SK-N-SH (cell line): ENCODE measurements at regions not wholly inside any gene's neighbourhood (a gene's known extent, or its start where the extent isn't known, plus 50 kb on each side); places are given as distances from the start of the nearest gene placed in this dataset.

ENCODE experiments used
- CTCF ChIP-seq: fragments of 200-600 bp; sonication (generic); IDR thresholded peaks from 2 replicates; pipeline ENCODE4 v1.6.1; 2017; ENCODE audit warnings: antibody characterized with exemption, mild to moderate bottlenecking, moderate library complexity
- FOXJ3 ChIP-seq: sonication (generic); formaldehyde crosslinking; IDR thresholded peaks from 2 replicates; pipeline ENCODE4 v1.5.1; 2020; ENCODE audit warnings: mild to moderate bottlenecking, missing genetic modification reagents
- MAX ChIP-seq: IDR thresholded peaks from 2 replicates; pipeline ENCODE4 v1.4.0; 2012; ENCODE audit warnings: low read depth
- MEF2A ChIP-seq: IDR thresholded peaks from 2 replicates; pipeline ENCODE4 v1.4.0; 2012; ENCODE audit warnings: low read depth, borderline replicate concordance
- RFX5 ChIP-seq: IDR thresholded peaks from 2 replicates; pipeline ENCODE4 v1.6.1; 2012; ENCODE audit warnings: mild to moderate bottlenecking, improper control_type of control experiment, low read length
- TAF1 ChIP-seq: IDR thresholded peaks from 2 replicates; pipeline ENCODE4 v1.6.1; 2012; ENCODE audit warnings: low read depth, mild to moderate bottlenecking, low read length, moderate library complexity, borderline replicate concordance
- TF ChIP-seq, protein P1 (sequence below): IDR thresholded peaks from 2 replicates; pipeline ENCODE4; 2012
- TF ChIP-seq, protein P2 (sequence below): IDR thresholded peaks from 2 replicates; pipeline ENCODE4 v1.6.1; 2012; ENCODE audit warnings: mild to moderate bottlenecking, low read depth, low read length, moderate library complexity
- TF ChIP-seq, protein P3 (sequence below): fragments of 150-350 bp; IDR thresholded peaks from 2 replicates; pipeline ENCODE4 v1.6.1; 2017; ENCODE audit warnings: antibody characterized with exemption, low read length, low read depth, borderline replicate concordance

- TF ChIP-seq CTCF (no peak), MEF2A (no peak), FOXJ3 (no peak), RFX5 (no peak), TAF1 (no peak), MAX (no peak)
- TF ChIP-seq, protein P1, sequence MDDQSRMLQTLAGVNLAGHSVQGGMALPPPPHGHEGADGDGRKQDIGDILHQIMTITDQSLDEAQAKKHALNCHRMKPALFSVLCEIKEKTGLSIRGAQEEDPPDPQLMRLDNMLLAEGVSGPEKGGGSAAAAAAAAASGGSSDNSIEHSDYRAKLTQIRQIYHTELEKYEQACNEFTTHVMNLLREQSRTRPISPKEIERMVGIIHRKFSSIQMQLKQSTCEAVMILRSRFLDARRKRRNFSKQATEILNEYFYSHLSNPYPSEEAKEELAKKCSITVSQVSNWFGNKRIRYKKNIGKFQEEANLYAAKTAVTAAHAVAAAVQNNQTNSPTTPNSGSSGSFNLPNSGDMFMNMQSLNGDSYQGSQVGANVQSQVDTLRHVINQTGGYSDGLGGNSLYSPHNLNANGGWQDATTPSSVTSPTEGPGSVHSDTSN: no peak
- TF ChIP-seq, protein P2, sequence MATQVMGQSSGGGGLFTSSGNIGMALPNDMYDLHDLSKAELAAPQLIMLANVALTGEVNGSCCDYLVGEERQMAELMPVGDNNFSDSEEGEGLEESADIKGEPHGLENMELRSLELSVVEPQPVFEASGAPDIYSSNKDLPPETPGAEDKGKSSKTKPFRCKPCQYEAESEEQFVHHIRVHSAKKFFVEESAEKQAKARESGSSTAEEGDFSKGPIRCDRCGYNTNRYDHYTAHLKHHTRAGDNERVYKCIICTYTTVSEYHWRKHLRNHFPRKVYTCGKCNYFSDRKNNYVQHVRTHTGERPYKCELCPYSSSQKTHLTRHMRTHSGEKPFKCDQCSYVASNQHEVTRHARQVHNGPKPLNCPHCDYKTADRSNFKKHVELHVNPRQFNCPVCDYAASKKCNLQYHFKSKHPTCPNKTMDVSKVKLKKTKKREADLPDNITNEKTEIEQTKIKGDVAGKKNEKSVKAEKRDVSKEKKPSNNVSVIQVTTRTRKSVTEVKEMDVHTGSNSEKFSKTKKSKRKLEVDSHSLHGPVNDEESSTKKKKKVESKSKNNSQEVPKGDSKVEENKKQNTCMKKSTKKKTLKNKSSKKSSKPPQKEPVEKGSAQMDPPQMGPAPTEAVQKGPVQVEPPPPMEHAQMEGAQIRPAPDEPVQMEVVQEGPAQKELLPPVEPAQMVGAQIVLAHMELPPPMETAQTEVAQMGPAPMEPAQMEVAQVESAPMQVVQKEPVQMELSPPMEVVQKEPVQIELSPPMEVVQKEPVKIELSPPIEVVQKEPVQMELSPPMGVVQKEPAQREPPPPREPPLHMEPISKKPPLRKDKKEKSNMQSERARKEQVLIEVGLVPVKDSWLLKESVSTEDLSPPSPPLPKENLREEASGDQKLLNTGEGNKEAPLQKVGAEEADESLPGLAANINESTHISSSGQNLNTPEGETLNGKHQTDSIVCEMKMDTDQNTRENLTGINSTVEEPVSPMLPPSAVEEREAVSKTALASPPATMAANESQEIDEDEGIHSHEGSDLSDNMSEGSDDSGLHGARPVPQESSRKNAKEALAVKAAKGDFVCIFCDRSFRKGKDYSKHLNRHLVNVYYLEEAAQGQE: no peak
- TF ChIP-seq, protein P3, sequence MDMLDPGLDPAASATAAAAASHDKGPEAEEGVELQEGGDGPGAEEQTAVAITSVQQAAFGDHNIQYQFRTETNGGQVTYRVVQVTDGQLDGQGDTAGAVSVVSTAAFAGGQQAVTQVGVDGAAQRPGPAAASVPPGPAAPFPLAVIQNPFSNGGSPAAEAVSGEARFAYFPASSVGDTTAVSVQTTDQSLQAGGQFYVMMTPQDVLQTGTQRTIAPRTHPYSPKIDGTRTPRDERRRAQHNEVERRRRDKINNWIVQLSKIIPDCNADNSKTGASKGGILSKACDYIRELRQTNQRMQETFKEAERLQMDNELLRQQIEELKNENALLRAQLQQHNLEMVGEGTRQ: no peak
These were observed 87.8 kb upstream of the CDH5 start for GRCh38 chr16:66278604-66279262.
